ENCODE measurements at regions not wholly inside any gene's neighbourhood (a gene's known extent, or its start where the extent isn't known, plus 50 kb on each side); places are given as distances from the start of the nearest gene placed in this dataset.

DNA sequence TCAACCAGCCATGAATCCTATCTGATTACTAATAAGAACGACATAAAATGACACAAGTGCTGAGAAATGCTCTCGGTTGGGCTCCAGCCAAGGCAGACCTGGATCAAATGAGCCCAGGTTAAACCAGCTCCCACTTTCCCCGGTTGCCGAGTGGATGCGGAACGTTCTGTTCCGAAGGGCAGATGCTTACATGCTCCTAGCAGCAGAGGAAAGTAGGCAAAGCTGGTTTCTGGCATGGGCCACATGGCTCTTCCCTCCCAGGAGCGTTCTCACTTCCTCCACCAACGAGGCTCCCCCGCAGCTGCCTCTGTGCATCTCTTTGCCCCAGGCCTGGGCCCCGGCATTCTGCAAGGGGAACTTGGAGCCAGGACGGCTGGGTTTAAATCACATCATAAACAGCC, 61.8 kb upstream of the SDK1 start:
- TF ChIP-seq SP1 (IDR thresholded peaks at IDR 0.05): no peak
- no peak for TF ChIP-seq FOXM1 (IDR thresholded peaks at IDR 0.05; ENCODE audit: borderline replicate concordance)
- no peak for TF ChIP-seq HDGF (IDR thresholded peaks at IDR 0.05; ENCODE audit: borderline replicate concordance)
- TF ChIP-seq ARNT (IDR thresholded peaks at IDR 0.05): no peak
- no peak for TF ChIP-seq SUZ12 (IDR thresholded peaks at IDR 0.05)
- no peak for TF ChIP-seq ELF4 (IDR thresholded peaks at IDR 0.05)

Measured in HEK293T (cell line).